ENCODE measurements at regions not wholly inside any gene's neighbourhood (a gene's known extent, or its start where the extent isn't known, plus 50 kb on each side); places are given as distances from the start of the nearest gene placed in this dataset.

DNA sequence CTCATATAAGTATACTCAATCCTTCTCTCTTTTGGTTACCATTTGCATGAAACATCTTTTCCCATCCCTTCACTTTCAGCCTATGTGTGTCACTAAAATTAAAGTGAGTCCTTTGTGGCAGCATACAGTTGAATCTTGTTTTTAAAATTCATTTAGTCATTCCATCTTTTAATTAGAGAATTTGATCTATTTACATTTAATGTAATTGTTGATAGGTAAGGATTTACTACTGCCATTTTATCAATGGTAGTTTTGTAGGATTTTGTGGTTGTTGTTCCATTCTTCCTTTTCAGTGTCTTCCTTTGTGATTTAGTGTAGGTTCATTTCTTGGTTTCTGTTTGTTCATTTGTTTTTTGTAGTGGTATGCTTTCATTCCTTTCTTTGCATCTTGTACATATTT lies 191.9 kb upstream of the CTNNB1 start:
- Histone ChIP-seq H3K4me2 (ENCODE audit: insufficient read depth, insufficient read length, low read length) (no peak overlapping the region), H3K9ac (ENCODE audit: extremely low read depth, insufficient read length, low read length) (no peak overlapping the region), H2BK15ac (ENCODE audit: low read depth, low read length) (no peak overlapping the region), H3K79me1 (ENCODE audit: insufficient read depth, low read depth, low read length, poor library complexity, severe bottlenecking) (no peaks in the 10 kb centered on the region), H3K9me3 (ENCODE audit: control insufficient read depth, low read depth, low read length) (no peaks in the 10 kb centered on the region), H4K20me1 (ENCODE audit: control insufficient read depth, insufficient read depth, insufficient read length) (no peaks in the 10 kb centered on the region), H2BK5ac (ENCODE audit: insufficient read length, low read length) (no peak overlapping the region), H3K14ac (ENCODE audit: insufficient read depth, low read length) (no peak overlapping the region), H3K27ac (ENCODE audit: insufficient read length, low read depth, low read length) (no peak overlapping the region), H2BK20ac (ENCODE audit: low read depth, low read length, poor library complexity, severe bottlenecking) (no peak overlapping the region), H3K18ac (ENCODE audit: insufficient read length, low read depth, low read length) (no peak overlapping the region), H3K4me1 (ENCODE audit: insufficient read depth, low read length) (no peaks in the 10 kb centered on the region), H3K23me2 (ENCODE audit: insufficient read length, low read depth, low read length, poor library complexity, severe bottlenecking) (no peaks in the 10 kb centered on the region), H4K8ac (replicated peaks; ENCODE audit: insufficient read length, low read depth, low read length) (no peak overlapping the region), H3K27me3 (ENCODE audit: insufficient read depth, low read length) (no peaks in the 10 kb centered on the region), H2BK120ac (ENCODE audit: low read depth, low read length, poor library complexity, severe bottlenecking) (no peak overlapping the region), H2BK12ac (ENCODE audit: insufficient read length, low read depth, low read length) (no peak overlapping the region), H3K23ac (ENCODE audit: insufficient read length, low read depth, low read length) (no peak overlapping the region), H3K4ac (ENCODE audit: low read depth, low read length) (no peak overlapping the region), H3T11ph (ENCODE audit: low read length) (no peak overlapping the region), H4K5ac (ENCODE audit: insufficient read length, low read depth, low read length) (no peak overlapping the region), H4K91ac (ENCODE audit: insufficient read length, low read depth, low read length) (no peak overlapping the region), H3K56ac (ENCODE audit: insufficient read length, low read depth, low read length) (no peak overlapping the region), H2AFZ (ENCODE audit: low read length) (no peak overlapping the region), H3K79me2 (ENCODE audit: insufficient read depth, low read length) (no peaks in the 10 kb centered on the region), H2AK5ac (ENCODE audit: insufficient read length, low read length) (no peak overlapping the region)
- Mint-ChIP-seq H3K27ac (no peak overlapping the region), H3K4me3 (no peak overlapping the region), H3K36me3 (ENCODE audit: insufficient read depth in 1 of 3, low read depth in 3 of 3) (peaks cover 2 to 16% (median 4%) of the 10 kb centered on the region in 3 experiments), H3K9me3 (peaks cover 11% of the 10 kb centered on the region in 2 experiments), H3K27me3 (ENCODE audit: low read depth) (no peaks in the 10 kb centered on the region), H3K4me1 (peaks cover 1 to 3% of the 10 kb centered on the region in 2 experiments)
- no peak for DNase-seq
- TF ChIP-seq, protein P1, sequence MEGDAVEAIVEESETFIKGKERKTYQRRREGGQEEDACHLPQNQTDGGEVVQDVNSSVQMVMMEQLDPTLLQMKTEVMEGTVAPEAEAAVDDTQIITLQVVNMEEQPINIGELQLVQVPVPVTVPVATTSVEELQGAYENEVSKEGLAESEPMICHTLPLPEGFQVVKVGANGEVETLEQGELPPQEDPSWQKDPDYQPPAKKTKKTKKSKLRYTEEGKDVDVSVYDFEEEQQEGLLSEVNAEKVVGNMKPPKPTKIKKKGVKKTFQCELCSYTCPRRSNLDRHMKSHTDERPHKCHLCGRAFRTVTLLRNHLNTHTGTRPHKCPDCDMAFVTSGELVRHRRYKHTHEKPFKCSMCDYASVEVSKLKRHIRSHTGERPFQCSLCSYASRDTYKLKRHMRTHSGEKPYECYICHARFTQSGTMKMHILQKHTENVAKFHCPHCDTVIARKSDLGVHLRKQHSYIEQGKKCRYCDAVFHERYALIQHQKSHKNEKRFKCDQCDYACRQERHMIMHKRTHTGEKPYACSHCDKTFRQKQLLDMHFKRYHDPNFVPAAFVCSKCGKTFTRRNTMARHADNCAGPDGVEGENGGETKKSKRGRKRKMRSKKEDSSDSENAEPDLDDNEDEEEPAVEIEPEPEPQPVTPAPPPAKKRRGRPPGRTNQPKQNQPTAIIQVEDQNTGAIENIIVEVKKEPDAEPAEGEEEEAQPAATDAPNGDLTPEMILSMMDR (conservative IDR thresholded peaks at IDR 0.05): no peak

Data from H9 (cell line).